ENCODE measurements at regions not wholly inside any gene's neighbourhood (a gene's known extent, or its start where the extent isn't known, plus 50 kb on each side); places are given as distances from the start of the nearest gene placed in this dataset.

DNA sequence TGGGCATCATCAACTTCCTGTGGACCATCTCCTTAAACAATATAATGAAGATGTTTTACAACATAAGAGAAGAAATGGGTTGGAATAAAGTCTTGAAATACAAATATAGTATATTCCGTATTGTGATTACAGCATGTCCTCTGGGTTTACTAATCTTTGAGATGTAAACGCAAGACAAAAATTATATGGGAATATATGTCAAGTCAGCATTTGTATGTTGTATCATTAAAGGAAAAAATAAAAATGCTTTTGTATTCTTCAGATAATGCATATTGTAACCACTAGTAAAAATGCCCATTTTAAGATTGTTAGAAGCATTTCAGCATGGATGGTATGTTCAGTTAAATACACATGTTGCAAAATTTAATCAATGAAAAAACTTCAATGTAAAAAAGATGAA is 893.3 kb downstream of the FLRT2 start:
- H3K4me1 ChIP-seq: no peaks in the 10 kb centered on the region
- no peaks in the 10 kb centered on the region for H3K27me3 ChIP-seq
- DNase-seq: no peak
- no peaks in the 10 kb centered on the region for H3K36me3 ChIP-seq
- TF ChIP-seq, protein P1, sequence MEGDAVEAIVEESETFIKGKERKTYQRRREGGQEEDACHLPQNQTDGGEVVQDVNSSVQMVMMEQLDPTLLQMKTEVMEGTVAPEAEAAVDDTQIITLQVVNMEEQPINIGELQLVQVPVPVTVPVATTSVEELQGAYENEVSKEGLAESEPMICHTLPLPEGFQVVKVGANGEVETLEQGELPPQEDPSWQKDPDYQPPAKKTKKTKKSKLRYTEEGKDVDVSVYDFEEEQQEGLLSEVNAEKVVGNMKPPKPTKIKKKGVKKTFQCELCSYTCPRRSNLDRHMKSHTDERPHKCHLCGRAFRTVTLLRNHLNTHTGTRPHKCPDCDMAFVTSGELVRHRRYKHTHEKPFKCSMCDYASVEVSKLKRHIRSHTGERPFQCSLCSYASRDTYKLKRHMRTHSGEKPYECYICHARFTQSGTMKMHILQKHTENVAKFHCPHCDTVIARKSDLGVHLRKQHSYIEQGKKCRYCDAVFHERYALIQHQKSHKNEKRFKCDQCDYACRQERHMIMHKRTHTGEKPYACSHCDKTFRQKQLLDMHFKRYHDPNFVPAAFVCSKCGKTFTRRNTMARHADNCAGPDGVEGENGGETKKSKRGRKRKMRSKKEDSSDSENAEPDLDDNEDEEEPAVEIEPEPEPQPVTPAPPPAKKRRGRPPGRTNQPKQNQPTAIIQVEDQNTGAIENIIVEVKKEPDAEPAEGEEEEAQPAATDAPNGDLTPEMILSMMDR (IDR thresholded peaks at IDR 0.05): no peak
- no peak overlapping the region for H3K9ac ChIP-seq (ENCODE audit: low read depth in 2 of 2, low read length in 2 of 2)
- H3K9me3 ChIP-seq: no peaks in the 10 kb centered on the region
- intact Hi-C loops (cut with DNase I): no loop called here
- no peak overlapping the region for H3K27ac ChIP-seq
- H3K4me3 ChIP-seq: no peak overlapping the region

DNA sequence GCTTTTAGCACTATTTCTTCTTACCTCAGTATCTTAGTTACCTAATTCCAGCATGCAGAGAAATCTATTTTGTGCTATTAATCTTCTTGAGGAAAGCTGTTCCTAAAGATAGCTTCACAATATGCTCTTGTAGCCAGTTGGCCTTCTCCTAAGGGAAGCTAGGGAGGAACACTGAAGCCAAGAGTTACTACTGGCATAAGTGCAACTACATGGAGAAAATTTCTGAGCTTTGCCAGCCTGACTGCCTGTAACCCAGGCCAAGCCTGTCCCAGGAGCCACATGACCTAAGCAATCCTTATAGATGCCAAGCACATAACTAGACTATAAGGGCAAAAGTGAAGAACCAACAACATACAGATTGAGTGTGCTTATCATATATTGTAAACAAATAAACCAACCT is 890.2 kb downstream of the FLRT2 start:
- H3K27me3 ChIP-seq: no peaks in the 10 kb centered on the region
- H3K36me3 ChIP-seq: no peaks in the 10 kb centered on the region
- intact Hi-C loops (cut with DNase I): no loop called here
- no peak for DNase-seq
- H3K4me3 ChIP-seq: no peak overlapping the region
- TF ChIP-seq, protein P1 (IDR thresholded peaks at IDR 0.05): no peak
- no peaks in the 10 kb centered on the region for H3K9me3 ChIP-seq
- no peak overlapping the region for H3K9ac ChIP-seq (ENCODE audit: low read depth in 2 of 2, low read length in 2 of 2)
- no peak overlapping the region for H3K27ac ChIP-seq
- no peaks in the 10 kb centered on the region for H3K4me1 ChIP-seq

DNA sequence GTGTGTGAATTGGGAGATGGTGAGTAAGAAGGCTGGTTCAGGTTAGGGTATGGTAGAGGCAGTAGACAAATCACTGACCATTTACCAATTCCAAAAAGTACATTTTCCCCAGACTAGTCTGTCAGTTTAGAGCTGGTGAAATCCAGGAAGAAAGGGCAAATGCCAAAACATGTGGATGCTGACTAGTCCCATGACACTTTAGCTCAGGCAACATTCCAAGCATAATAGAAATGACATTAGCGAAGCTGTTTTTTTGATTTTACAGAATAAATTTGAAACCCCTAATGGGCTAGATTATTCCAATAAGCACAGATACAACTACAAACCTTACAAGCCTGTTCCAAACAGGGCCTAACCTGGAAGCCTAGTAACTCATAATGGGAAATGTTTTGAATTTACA is 884.2 kb downstream of the FLRT2 start:
- no peak overlapping the region for H3K4me3 ChIP-seq

DNA sequence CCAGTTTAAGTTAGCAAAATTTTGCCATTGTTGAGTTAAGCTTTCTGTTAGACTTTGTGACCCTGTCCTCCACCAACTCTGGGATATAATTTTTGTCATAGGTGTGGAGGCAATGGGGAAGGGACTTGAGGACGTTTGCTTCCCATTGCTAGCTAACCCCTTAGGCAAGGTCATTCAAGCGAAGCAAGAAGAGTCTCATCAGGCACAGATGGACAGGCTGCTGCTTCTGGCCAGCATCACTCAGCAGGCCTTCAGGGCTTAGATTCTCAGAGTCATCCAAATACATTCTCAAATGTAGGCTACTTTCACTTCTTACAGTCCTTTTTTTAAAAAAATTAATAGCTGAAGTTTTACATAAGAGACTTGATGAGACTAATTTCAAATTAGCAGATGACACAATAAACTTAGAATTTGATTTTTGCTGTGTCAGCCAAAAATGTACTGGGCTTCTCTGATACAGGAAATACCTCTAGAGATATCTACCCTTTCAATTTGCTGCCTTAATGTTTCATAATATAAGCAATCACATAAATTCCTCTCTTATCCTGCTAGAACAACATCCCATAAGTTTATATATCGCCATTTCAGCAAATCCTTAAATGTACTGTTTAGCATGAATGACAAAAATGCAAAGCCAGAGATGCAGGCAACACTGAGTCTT is 875.2 kb downstream of the FLRT2 start:
- Histone ChIP-seq H3K36me3 (no peaks in the 10 kb centered on the region), H3K27me3 (no peaks in the 10 kb centered on the region), H3K4me3 (no peak overlapping the region), H3K9me3 (no peaks in the 10 kb centered on the region), H3K4me1 (no peaks in the 10 kb centered on the region), H3K9ac (ENCODE audit: low read depth in 2 of 2, low read length in 2 of 2) (no peak overlapping the region), H3K27ac (no peak overlapping the region)
- no peak for DNase-seq
- TF ChIP-seq, protein P1 (IDR thresholded peaks at IDR 0.05): no peak
- intact Hi-C loops (cut with DNase I): no loop called here

More for the DNA sequence above, 884.2 kb downstream of the FLRT2 start:
- Histone ChIP-seq H3K9ac (ENCODE audit: low read depth in 2 of 2, low read length in 2 of 2) (no peak overlapping the region), H3K4me1 (no peaks in the 10 kb centered on the region), H3K36me3 (no peaks in the 10 kb centered on the region), H3K27me3 (no peaks in the 10 kb centered on the region), H3K27ac (no peak overlapping the region), H3K9me3 (no peaks in the 10 kb centered on the region)
- TF ChIP-seq, protein P1 (IDR thresholded peaks at IDR 0.05): no peak
- intact Hi-C loops (cut with DNase I): no loop called here
- no peak for DNase-seq

DNA sequence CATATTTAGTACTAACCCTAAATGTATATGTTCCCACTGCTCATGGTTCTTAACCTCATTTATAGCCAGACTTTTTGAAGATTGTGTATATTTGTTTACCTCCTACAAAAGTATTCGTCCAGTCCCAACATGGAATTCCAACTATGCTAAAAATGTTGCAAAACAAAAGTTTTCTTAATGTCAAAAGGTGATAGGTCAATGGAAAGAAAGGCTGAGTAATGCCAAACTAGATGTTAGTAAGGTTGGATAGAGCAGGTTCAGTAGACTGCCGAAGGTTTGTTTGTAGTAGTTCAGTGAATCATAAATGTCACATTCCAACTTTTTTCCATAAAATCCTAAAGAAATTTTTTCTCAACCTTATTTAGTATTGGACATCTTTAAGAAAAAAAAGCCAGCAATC is 874.5 kb downstream of the FLRT2 start:
- no peaks in the 10 kb centered on the region for H3K27me3 ChIP-seq
- intact Hi-C loops (cut with DNase I): no loop called here
- H3K4me3 ChIP-seq: no peak overlapping the region
- H3K4me1 ChIP-seq: no peaks in the 10 kb centered on the region
- DNase-seq: no peak
- H3K36me3 ChIP-seq: no peaks in the 10 kb centered on the region
- H3K27ac ChIP-seq: no peak overlapping the region
- TF ChIP-seq, protein P1 (IDR thresholded peaks at IDR 0.05): no peak
- no peaks in the 10 kb centered on the region for H3K9me3 ChIP-seq
- H3K9ac ChIP-seq (ENCODE audit: low read depth in 2 of 2, low read length in 2 of 2): no peak overlapping the region

All from colonic mucosa (tissue), 4 donors.